EH (cell line): ENCODE measurements at regions not wholly inside any gene's neighbourhood (a gene's known extent, or its start where the extent isn't known, plus 50 kb on each side); places are given as distances from the start of the nearest gene placed in this dataset.
"Not testable (repeated sequence)": the region's sequence is repeated elsewhere in the genome, so short reads cannot be mapped to it uniquely, and the experiment has no call there.

ENCODE experiments used
- DNase-seq: peaks from one replicate; pipeline ENCODE4 v3.0.0-alpha.2; 2015; ENCODE audit warnings: low read depth

DNA sequence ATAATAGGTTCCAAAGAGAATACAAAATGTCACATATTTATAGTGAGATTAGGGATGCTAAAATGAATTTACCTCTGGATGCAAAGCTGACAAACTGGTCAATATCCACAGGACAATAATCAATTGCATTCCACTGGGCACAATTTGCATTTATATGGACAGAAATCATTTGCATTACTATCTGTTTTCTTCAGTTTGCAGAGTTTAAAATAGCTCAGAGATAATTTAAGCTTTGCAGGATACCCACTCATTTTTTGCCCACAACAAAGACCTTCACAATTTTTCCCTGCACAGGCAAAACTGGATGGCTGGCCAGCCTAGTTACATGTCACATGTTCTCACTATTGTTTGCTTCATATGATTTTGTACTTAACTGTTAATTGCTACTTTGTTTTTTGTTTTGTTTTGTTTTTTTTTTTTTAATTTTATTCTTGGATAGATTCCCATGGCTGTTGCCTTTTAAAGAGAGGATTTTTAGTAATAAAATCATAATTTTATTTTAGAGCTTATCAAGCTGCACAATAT, 483.5 kb downstream of the UTRN start:
- DNase-seq = no peak

DNA sequence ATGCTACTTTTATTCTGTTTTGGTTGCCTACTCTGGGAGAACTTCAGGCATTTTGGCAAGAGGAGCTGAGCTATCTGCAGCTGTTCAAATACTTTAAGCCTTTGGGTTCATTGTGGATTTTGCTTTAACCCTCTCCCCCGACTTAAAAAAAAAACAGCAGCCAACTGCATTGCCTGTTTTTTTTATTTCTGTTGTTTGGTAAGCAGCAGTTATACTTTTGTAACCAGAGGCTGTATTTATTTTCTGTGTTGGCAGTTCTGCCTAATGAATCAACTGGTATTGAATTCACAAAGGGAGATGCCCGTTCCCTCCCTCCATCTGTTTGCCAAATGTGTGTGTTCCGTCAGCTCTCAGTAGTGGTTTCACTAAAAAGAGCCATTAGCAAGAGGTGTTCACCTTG, 484.0 kb downstream of the UTRN start:
- DNase-seq = no peak

- DNase-seq = no peak
These were observed 491.1 kb downstream of the UTRN start for GRCh38 chr6:144776031-144776819.

- DNase-seq = no peak
These were observed 492.1 kb downstream of the UTRN start for GRCh38 chr6:144777249-144777648.

DNA sequence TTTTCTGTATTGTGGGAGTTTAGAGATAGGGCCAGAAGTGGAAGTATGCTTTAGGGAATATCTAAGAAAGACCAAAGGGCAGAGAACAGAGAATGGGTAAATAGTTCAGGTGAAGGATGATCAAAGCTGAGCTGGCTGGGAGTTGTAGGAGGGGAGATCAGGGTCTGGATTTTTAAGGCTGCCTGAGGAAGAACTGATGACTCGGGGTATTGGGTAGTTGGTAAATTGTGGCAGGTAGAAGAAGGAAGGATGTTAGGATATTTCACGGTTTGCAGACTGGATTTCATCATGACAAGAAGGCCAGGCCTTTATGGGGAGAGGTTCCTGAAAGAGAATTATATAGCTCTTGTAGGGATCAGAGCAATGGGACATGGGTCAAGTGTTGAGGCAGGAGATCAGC, 492.9 kb downstream of the UTRN start:
- DNase-seq = no peak

GRCh38 chr6:144778773-144779492, 493.8 kb downstream of the UTRN start:
- DNase-seq = peak; percentile 11

DNA sequence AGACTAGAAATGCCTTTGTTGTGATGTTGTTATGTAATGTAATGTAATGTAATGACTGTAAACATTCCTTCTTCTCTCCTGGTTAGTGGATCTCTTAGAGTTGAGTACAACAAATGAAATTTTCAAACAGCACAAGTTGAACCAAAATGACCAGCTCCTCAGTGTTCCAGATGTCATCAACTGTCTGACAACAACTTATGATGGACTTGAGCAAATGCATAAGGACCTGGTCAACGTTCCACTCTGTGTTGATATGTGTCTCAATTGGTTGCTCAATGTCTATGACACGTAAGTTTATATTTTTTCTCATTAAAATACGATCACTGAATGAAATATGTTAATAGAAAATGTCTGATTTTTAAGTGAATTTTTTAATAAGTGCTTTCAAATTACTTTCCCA, 496.7 kb downstream of the UTRN start:
- no peak for DNase-seq

DNA sequence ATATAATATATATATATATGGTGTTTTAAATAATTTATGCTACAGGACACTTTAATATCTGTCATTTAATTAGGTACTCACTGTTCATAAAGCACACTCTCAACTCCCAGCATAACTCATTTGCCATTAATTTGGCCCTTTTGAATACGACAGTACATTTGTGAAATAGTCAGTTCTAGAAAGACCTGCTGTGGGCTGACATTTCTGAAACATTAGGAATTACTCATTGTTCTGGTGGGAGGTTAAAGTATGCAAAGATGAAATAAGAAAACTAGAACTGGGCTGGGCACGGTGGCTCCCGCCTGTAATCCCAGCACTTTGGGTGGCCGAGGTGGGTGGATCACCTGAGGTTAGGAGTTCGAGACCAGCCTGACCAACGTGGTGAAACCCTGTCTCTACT, 497.5 kb downstream of the UTRN start:
- no peak for DNase-seq

DNA sequence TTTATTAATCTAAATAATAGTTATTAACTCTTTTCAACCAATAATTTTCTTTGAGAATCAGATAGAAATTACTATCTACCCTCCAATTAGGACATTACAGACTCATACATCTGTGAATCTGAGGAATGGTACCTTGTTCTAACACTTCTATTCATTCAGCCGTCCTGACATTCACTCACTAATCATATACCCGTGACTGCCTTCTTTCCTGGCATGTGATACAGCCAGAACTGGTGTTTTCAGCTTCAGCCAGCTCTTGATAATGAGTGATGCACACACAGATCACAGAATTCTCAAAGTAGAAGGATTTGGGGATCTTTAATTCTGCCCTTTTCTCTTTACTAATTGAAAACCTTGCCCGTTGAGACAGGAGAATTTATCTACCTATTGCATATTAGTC, 499.9 kb downstream of the UTRN start:
- no peak for DNase-seq

DNA sequence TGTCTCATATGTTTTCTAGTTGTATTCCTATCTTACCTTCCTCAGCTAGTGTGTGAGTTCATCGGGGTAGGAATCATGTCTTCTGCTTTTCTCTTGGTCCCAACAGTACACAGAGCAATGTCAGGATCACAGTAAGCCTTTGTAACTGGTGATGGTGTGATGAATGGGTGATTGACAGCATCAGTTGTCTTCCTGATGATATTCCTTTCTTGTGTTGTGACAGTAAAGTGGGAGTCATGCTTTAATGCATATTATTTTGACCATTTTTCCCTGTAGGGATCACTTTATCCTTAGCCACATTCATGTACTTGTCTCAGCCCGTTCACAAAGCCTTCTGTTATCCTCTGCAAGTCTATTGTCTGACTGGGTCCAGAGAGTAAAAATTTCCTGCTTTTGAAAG, 501.7 kb downstream of the UTRN start:
- no peak for DNase-seq

DNA sequence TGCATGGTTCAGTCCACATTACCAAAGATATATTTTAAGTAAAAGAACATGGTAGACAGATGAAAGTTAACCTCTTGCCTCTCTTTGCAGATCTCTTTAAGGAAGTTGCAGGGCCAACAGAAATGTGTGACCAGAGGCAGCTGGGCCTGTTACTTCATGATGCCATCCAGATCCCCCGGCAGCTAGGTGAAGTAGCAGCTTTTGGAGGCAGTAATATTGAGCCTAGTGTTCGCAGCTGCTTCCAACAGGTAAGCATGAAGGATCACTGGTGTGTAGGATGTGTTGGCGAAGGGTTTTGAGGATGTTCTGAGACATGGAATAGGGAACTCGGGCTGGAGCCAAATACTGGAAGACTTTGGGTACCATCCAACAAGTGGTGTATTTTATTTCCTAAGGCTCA, 508.6 kb downstream of the UTRN start:
- DNase-seq = no peak

DNA sequence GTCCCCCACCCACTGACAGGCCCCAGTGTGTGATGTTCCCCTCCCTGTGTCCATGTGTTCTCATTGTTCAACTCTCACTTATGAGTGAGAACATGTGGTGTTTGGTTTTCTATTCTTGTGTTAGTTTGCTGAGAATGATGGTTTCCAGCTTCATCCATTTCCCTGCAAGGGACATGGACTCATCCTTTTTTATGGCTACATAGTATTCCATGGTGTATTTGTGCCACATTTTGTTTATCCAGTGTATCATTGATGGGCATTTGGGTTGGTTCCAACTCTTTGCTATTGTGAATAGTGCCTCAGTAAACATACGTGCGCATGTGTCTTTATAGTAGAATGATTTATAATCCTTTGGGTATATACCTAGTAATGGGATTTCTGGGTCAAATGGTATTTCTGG, 509.9 kb downstream of the UTRN start:
- DNase-seq = not testable (repeated sequence)

GRCh38 chr6:144796070-144796469, 510.9 kb downstream of the UTRN start:
- no peak for DNase-seq

- peak; percentile 95 for DNase-seq
These were observed 512.9 kb downstream of the UTRN start for GRCh38 chr6:144797881-144798589.

- DNase-seq = no peak
These were observed 519.2 kb downstream of the UTRN start for GRCh38 chr6:144804246-144804790.

- no peak for DNase-seq
These were observed 519.9 kb downstream of the UTRN start for GRCh38 chr6:144805049-144805448.

GRCh38 chr6:144806222-144806621, 521.1 kb downstream of the UTRN start:
- no peak for DNase-seq

- peak; percentile 71 for DNase-seq
These were observed 524.0 kb downstream of the UTRN start for GRCh38 chr6:144809120-144809519.

DNA sequence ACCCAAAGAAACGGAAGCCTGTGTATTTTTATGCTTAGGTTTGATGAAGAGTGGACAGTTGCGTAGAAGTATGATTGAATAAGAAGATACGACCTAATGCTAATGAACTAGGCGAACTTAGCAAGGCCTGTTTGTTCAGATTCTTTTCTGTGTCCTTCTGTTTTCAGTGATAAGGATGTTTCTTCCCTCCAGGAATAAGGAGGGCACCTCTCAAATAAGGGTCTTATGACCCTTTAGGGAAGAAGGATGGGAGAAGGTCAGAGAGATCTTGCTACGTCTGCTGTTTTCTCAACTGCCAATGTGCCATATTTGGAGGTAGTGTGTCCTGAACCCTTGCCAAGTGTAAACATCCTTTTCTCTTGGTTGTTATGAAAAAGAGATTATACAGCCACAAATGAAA, 524.8 kb downstream of the UTRN start:
- no peak for DNase-seq

DNA sequence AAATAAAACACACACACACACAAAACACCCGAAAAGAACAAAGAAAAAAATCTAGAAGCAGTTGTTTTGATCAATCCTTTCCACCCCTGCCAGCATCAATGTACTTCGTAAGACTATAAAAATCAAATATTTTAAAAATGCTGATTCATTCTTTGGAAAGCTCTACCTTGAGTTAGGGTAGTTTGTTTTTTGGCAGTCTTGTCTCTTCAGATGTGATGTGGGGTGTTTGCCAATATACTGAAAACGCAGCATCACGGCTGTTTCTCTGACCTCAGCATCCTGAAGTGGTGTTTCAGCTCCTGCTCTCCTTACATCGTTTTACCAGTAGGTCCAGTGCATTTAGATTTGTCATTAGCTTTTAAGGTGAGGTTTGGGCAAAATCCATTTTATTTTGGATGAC, 526.0 kb downstream of the UTRN start:
- DNase-seq = no peak

DNA sequence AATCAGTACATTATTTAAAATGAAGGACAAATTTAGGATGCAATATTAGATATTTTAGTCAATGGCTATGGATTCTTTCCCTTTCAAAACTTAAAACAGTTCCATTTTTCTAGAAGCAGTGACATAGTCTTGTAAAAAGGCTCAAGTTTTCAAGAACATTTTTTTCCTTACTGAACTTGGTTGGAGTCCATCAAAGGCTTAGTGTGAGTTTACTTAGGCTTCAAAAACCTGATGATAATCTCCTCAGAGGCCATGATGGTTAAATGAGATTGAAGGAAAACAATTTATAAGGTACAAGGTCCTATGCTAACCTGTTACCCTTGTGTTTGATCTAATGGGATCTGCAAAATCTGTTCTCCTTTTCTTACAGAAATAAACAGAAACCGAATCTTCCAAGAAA, 531.8 kb downstream of the UTRN start:
- DNase-seq = no peak

DNA sequence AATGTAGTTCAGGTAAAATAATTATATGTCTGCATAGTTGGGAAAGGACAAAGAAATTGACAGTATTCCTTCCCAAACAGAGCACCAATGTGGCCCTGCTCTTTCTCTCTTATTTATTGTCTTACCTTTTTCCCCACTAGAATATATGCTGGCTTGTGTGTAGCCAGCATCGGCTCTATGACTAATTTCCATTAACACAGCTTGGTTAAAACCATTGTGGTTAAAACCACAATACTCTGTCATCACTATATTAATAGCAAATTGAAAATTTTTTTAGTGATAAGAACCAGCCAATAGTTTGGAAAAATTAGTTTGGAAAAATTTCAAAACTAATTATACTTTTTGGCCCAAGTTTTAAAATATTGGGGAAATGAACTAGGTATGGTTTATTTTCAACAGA, 535.1 kb downstream of the UTRN start:
- no peak for DNase-seq

DNA sequence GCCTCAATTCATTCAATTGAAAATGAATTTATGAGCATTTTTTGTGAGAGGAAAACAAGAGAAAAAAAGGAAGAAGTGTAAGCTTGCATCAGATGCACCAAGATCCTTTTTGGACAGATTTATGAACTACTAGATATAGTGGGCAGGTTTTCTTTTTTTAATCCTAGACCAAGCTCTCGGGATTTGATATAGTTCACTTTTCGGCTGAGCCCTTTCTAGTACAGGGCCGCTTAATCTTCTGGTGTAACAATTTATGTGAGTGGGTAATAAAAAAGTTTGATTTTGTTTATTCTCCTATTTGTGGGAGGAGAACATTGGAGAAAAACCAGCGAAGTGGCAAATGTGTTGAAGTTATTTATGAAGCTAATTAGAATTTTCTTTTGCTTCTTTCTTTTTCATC, 538.0 kb downstream of the UTRN start:
- DNase-seq = no peak
